Ovary (tissue), 7 donors: ENCODE measurements at regions not wholly inside any gene's neighbourhood (a gene's known extent, or its start where the extent isn't known, plus 50 kb on each side); places are given as distances from the start of the nearest gene placed in this dataset.
A peak's percentile ranks its signal among the peaks of the same experiment; 100 is the strongest.
"Not testable (repeated sequence)": the region's sequence is repeated elsewhere in the genome, so short reads cannot be mapped to it uniquely, and the experiment has no call there.

Experiments
- DNase-seq, 5 donors: peaks; one replicate each; pipeline ENCODE4 v3.0.0-alpha.2; 2019 to 2020
- H3K27ac ChIP-seq, 2 donors: fragments of 200-600 bp; one replicate each; pipeline versions ENCODE4 v1.5.1 to v1.8.0; 2019 to 2022
- H3K27me3 ChIP-seq: fragments of 200-600 bp; one replicate; pipeline ENCODE4 v1.8.0; 2022
- H3K36me3 ChIP-seq: fragments of 200-600 bp; sonication (generic); one replicate; pipeline ENCODE4 v1.5.1; 2019
- H3K4me1 ChIP-seq: one replicate; pipeline ENCODE4 v1.8.1; 2013; ENCODE audit warnings: mild to moderate bottlenecking, moderate library complexity; ENCODE audit not compliant: insufficient read depth
- H3K4me3 ChIP-seq: fragments of 200-600 bp; sonication (generic); one replicate; pipeline ENCODE4 v1.5.1; 2017
- H3K9me3 ChIP-seq, 2 donors: fragments of 200-600 bp in 1 of 2; sonication (generic) in 1 of 2; one replicate each; pipeline versions ENCODE4 v1.5.1 to v1.8.1; 2013 to 2019; ENCODE audit warnings: mild to moderate bottlenecking in 1 of 2, moderate library complexity in 1 of 2
- EP300 ChIP-seq: sonication (generic); formaldehyde crosslinking; IDR thresholded peaks from one replicate; pipeline ENCODE4 v1.6.1; 2017; ENCODE audit warnings: antibody characterized with exemption
- POLR2A ChIP-seq: fragments of 450-650 bp; IDR thresholded peaks from one replicate; pipeline ENCODE4 v1.6.1; 2017; ENCODE audit warnings: antibody characterized with exemption, mild to moderate bottlenecking, moderate library complexity
- WGBS, 3 donors: extraction: QIAGEN DNeasy Blood & Tissue Kit in 1 of 3; methylation state at CpG; one replicate each; pipeline versions ENCODE4 v1.1.5 to v1.1.7; 2013 to 2017; 5-methylcytosine and 5-hydroxymethylcytosine counted together
- intact Hi-C, 4 donors: fragments of 100-400 bp; cut with DNase I; formaldehyde crosslinking; loops; one replicate each; pipeline versions ENCODE4 v1.11.0 to v1.15.1; 2022 to 2023
- TF ChIP-seq, protein P1 (sequence below), 3 donors: fragments of 450-650 bp in 2 of 3; fragments of 200-600 bp in 1 of 3; IDR thresholded peaks; one replicate each; pipeline versions ENCODE4 v1.5.1 to v1.8.0; 2016 to 2022; ENCODE audit warnings: antibody characterized with exemption in 3 of 3, mild to moderate bottlenecking in 1 of 3
- donor health status: DM: no; HTN: no; CAD: no; lungs with moderate emphysema.
- donor health status: DM: no; HTN: no; CAD: no.
- donor health status: Bipolar disorder and iron deficiency.
- donor health status: DM: no; HTN: no; CAD: no.
- donor health status: DM: yes; HTN: yes; CAD: no.

DNA sequence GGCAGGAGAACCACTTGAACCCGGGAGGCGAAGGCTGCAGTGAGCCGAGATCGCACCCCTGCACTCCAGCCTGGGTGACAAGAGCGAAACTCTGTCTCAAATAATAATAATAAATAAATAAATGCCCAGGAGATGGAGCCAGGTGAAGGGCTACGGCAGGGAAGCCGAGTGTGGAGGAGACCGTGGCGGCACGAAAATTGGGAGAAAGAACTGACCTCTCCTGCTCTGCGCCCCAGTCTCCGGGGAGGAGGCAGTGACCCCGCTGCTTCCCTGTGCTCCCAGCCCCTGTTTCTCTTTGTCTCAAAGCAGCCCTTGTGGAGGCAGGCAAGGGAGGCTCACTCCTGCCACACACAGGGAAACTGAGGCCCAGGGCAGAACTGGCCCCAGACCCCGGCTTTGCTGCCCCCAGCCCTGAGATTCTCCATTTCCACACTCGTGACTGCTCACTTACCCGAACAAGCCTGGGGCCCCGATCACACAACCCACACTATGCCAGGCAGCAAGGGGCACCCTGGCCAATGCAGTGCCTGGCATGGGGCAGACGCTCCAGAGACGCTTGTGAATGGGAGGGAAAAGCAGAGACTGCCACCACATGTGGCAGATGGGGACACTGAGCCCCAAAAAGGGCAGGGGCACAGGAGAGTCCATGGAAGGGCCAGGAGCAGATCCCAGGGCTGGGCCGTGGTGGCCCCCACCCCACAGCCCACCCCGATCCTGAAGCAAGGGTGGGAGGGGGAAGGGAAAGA, 80.4 kb upstream of the PRR5 start:
- no peak overlapping the region for H3K4me3 ChIP-seq
- no peaks in the 10 kb centered on the region for H3K27me3 ChIP-seq
- no peak overlapping the region for H3K27ac ChIP-seq
- H3K36me3 ChIP-seq, result no peaks in the 10 kb centered on the region
- peaks cover 2% of the 10 kb centered on the region for H3K4me1 ChIP-seq
- peak in 1 of 5 donors; percentile 17 for DNase-seq
- intact Hi-C loops, result loop anchor here in 3 of 4 donors (5.0 to 10.0 kb wide), 3 partner anchors 537 to 547 kb away; no protein-coding TSS in a partner anchor
- WGBS, 3 donors, result 82 to 89% (median 87%) methylated on average over 21 of the region's 21 CpGs
- no peaks in the 10 kb centered on the region for H3K9me3 ChIP-seq
- TF ChIP-seq POLR2A, result no peak
- TF ChIP-seq, protein P1, sequence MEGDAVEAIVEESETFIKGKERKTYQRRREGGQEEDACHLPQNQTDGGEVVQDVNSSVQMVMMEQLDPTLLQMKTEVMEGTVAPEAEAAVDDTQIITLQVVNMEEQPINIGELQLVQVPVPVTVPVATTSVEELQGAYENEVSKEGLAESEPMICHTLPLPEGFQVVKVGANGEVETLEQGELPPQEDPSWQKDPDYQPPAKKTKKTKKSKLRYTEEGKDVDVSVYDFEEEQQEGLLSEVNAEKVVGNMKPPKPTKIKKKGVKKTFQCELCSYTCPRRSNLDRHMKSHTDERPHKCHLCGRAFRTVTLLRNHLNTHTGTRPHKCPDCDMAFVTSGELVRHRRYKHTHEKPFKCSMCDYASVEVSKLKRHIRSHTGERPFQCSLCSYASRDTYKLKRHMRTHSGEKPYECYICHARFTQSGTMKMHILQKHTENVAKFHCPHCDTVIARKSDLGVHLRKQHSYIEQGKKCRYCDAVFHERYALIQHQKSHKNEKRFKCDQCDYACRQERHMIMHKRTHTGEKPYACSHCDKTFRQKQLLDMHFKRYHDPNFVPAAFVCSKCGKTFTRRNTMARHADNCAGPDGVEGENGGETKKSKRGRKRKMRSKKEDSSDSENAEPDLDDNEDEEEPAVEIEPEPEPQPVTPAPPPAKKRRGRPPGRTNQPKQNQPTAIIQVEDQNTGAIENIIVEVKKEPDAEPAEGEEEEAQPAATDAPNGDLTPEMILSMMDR (IDR thresholded peaks at IDR 0.05), result no peak

DNA sequence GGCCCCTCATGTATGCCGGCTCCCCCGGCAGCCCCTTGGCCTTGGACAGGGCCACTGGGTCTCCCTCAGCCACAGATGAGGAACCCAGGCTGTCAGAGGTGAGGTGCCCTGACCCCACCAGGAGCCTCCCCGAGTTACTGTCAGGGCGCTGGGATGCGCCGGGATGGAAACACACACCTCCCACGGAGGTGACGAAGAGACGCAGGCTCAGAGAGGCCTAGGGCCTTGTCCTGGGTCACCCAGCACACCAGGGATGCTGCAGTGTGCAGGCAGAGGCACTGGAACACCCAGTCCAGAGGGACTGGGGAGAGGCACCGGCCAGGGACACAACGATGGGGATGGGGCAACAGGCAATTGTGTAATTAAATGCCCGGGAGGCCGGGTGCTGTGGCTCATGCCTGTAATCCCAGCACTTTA, 81.2 kb upstream of the PRR5 start:
- DNase-seq, result peak in 1 of 5 donors; percentile 8
- TF ChIP-seq, protein P1 (IDR thresholded peaks at IDR 0.05), result no peak
- no peak for TF ChIP-seq EP300
- no peaks in the 10 kb centered on the region for H3K36me3 ChIP-seq
- no peak overlapping the region for H3K27ac ChIP-seq
- H3K4me3 ChIP-seq, result no peak overlapping the region
- intact Hi-C loops, result loop anchor here in 3 of 4 donors (5.0 to 10.0 kb wide), 3 partner anchors 536 to 546 kb away; no protein-coding TSS in a partner anchor
- H3K4me1 ChIP-seq, result peaks cover 2% of the 10 kb centered on the region
- WGBS, 3 donors, result 37 to 49% (median 40%) methylated on average over 13 of the region's 13 CpGs
- H3K9me3 ChIP-seq, result no peaks in the 10 kb centered on the region
- H3K27me3 ChIP-seq, result no peaks in the 10 kb centered on the region

DNA sequence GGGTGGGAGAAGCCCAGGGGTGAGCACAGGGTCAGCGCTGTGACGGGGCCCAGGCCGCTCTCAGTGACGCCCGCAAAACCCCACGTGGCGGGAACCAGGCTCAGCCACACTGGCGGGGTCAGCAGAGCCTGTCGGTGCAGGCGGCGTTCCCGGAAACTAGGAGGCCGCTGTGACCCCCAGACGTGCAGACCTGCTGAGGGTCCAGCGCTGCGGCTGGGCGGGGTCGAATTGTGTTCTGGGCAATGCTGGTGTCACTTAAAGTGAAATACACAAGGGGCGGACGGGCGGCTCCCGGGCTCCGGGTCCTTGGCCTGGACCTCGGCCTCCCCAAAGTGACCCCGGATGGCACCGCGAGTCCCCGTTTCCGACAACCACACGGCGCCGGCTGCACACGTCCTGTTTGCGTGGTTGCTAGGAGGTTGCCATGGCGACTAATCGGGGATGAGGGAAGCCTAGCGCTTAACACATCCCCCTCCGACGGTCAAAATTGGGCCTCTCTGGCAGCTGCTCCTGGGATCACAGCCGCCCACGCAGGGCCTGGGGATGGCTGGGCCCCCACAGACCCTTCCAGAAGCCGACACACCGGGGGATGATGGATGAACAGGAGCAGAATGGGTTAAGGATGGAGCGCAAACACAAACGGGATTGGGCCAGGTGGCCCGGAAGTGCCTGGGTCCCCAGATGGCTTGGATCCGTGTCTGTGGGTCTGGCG, 81.7 kb upstream of the PRR5 start:
- Histone ChIP-seq H3K4me1 (peaks cover 2% of the 10 kb centered on the region), H3K9me3 (no peaks in the 10 kb centered on the region), H3K27me3 (no peaks in the 10 kb centered on the region), H3K4me3 (no peak overlapping the region), H3K36me3 (no peaks in the 10 kb centered on the region), H3K27ac (no peak overlapping the region)
- intact Hi-C loops, result loop anchor here in 3 of 4 donors (5.0 to 10.0 kb wide), 3 partner anchors 535 to 545 kb away; no protein-coding TSS in a partner anchor
- DNase-seq, result peak; percentile 40 to 74 (median 53)
- TF ChIP-seq POLR2A (no peak), EP300 (no peak)
- TF ChIP-seq, protein P1 (IDR thresholded peaks at IDR 0.05), result no peak
- WGBS, 3 donors, result 5 to 6% (median 6%) methylated on average over 42 to 48 of the region's 48 CpGs

DNA sequence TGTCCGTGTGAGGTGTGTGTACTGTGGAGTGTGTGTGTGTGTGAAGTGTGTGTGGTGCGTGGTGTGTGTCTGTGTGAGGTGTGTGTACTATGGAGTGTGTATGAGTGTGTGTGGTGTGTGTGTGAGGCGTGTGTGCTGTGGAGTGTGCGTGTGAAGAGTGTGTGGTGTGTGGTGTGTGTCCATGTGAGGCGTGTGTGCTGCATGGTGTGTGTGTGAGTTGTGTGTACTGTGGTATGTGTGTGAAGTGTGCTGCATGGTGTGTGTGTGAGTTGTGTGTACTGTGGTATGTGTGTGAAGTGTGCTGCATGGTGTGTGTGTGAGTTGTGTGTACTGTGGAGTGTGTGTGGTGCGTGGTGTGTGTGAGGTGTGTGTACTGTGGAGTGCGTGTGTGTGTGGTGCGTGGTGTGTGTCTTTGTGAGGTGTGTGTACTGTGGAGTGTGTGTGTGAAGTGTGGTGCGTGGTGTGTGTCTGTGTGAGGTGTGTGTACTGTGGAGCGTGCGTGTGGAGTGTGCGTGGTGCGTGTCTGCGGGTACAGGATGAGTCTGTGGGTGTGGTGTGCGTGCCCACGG, 82.4 kb upstream of the PRR5 start:
- not testable (repeated sequence) for H3K27me3 ChIP-seq, H3K4me3 ChIP-seq, H3K36me3 ChIP-seq, DNase-seq, H3K9me3 ChIP-seq, H3K4me1 ChIP-seq, H3K27ac ChIP-seq
- intact Hi-C loops, result loop anchor here in 3 of 4 donors (5.0 to 10.0 kb wide), 3 partner anchors 535 to 545 kb away; no protein-coding TSS in a partner anchor
- WGBS, 3 donors, result 59 to 66% (median 64%) methylated on average over 16 of the region's 16 CpGs

DNA sequence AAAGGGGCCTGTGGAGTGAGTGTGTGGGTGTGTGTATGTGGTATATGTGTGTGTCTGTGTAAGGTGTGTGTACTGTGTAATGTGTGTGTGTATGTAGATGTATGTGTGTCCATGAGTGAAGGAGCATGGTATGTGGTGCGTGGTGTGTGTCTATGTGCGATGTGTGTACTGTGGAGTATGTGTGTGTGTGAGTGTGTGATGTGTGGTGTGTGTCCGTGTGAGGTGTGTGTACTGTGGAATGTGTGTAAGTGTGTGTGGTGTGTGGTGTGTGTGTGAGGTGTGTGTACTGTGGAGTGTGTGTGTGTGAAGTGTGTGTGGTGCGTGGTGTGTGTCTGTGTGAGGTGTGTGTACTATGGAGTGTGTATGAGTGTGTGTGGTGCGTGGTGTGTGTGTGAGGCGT, 83.1 kb upstream of the PRR5 start:
- H3K27me3 ChIP-seq, H3K36me3 ChIP-seq, intact Hi-C loops, H3K4me3 ChIP-seq, H3K27ac ChIP-seq, DNase-seq, H3K4me1 ChIP-seq, H3K9me3 ChIP-seq: not testable (repeated sequence)
- WGBS, 3 donors, result 87 to 92% (median 88%) methylated on average over 6 of the region's 6 CpGs
